ENCODE measurements at regions not wholly inside any gene's neighbourhood (a gene's known extent, or its start where the extent isn't known, plus 50 kb on each side); places are given as distances from the start of the nearest gene placed in this dataset.

DNA sequence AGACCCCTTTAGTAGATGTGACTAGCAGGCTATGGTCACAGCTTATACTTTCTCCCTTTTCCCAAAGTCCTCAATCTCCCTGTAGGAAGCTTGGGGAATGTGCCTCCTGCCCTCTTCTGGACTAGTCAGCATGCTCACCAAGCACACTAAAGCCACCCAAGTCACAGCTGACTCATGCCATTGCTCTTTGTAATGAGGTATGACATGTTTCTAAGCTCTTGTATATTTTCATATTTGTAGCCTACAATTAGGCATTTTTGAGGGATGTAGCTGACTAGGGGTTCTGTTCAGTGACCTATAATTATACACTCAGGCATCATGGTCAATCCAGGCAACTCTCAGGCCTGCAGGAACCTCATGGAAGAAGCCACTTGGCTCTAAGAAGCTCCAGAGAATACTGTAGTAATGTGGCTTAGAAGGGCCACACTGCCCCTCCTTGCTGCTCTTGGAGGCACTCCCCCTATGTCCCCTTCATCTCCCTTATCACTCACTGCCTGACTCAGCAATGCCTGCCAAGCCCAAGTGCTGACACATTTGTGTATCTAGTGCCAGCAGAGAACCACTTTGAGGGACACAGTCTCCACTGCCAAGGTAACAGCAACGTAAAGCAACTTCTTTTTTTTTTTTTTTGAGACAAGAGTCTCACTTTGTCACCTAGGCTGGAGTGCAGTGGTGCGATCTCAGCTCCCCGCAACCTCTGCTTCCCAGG lies 86.2 kb downstream of the RPL27A start (continued):
- TF ChIP-seq, protein P1, sequence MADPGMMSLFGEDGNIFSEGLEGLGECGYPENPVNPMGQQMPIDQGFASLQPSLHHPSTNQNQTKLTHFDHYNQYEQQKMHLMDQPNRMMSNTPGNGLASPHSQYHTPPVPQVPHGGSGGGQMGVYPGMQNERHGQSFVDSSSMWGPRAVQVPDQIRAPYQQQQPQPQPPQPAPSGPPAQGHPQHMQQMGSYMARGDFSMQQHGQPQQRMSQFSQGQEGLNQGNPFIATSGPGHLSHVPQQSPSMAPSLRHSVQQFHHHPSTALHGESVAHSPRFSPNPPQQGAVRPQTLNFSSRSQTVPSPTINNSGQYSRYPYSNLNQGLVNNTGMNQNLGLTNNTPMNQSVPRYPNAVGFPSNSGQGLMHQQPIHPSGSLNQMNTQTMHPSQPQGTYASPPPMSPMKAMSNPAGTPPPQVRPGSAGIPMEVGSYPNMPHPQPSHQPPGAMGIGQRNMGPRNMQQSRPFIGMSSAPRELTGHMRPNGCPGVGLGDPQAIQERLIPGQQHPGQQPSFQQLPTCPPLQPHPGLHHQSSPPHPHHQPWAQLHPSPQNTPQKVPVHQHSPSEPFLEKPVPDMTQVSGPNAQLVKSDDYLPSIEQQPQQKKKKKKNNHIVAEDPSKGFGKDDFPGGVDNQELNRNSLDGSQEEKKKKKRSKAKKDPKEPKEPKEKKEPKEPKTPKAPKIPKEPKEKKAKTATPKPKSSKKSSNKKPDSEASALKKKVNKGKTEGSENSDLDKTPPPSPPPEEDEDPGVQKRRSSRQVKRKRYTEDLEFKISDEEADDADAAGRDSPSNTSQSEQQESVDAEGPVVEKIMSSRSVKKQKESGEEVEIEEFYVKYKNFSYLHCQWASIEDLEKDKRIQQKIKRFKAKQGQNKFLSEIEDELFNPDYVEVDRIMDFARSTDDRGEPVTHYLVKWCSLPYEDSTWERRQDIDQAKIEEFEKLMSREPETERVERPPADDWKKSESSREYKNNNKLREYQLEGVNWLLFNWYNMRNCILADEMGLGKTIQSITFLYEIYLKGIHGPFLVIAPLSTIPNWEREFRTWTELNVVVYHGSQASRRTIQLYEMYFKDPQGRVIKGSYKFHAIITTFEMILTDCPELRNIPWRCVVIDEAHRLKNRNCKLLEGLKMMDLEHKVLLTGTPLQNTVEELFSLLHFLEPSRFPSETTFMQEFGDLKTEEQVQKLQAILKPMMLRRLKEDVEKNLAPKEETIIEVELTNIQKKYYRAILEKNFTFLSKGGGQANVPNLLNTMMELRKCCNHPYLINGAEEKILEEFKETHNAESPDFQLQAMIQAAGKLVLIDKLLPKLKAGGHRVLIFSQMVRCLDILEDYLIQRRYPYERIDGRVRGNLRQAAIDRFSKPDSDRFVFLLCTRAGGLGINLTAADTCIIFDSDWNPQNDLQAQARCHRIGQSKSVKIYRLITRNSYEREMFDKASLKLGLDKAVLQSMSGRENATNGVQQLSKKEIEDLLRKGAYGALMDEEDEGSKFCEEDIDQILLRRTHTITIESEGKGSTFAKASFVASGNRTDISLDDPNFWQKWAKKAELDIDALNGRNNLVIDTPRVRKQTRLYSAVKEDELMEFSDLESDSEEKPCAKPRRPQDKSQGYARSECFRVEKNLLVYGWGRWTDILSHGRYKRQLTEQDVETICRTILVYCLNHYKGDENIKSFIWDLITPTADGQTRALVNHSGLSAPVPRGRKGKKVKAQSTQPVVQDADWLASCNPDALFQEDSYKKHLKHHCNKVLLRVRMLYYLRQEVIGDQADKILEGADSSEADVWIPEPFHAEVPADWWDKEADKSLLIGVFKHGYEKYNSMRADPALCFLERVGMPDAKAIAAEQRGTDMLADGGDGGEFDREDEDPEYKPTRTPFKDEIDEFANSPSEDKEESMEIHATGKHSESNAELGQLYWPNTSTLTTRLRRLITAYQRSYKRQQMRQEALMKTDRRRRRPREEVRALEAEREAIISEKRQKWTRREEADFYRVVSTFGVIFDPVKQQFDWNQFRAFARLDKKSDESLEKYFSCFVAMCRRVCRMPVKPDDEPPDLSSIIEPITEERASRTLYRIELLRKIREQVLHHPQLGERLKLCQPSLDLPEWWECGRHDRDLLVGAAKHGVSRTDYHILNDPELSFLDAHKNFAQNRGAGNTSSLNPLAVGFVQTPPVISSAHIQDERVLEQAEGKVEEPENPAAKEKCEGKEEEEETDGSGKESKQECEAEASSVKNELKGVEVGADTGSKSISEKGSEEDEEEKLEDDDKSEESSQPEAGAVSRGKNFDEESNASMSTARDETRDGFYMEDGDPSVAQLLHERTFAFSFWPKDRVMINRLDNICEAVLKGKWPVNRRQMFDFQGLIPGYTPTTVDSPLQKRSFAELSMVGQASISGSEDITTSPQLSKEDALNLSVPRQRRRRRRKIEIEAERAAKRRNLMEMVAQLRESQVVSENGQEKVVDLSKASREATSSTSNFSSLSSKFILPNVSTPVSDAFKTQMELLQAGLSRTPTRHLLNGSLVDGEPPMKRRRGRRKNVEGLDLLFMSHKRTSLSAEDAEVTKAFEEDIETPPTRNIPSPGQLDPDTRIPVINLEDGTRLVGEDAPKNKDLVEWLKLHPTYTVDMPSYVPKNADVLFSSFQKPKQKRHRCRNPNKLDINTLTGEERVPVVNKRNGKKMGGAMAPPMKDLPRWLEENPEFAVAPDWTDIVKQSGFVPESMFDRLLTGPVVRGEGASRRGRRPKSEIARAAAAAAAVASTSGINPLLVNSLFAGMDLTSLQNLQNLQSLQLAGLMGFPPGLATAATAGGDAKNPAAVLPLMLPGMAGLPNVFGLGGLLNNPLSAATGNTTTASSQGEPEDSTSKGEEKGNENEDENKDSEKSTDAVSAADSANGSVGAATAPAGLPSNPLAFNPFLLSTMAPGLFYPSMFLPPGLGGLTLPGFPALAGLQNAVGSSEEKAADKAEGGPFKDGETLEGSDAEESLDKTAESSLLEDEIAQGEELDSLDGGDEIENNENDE (IDR thresholded peaks at IDR 0.05; ENCODE audit: low read depth, low read length), result no peak
- TF ChIP-seq, protein P2, sequence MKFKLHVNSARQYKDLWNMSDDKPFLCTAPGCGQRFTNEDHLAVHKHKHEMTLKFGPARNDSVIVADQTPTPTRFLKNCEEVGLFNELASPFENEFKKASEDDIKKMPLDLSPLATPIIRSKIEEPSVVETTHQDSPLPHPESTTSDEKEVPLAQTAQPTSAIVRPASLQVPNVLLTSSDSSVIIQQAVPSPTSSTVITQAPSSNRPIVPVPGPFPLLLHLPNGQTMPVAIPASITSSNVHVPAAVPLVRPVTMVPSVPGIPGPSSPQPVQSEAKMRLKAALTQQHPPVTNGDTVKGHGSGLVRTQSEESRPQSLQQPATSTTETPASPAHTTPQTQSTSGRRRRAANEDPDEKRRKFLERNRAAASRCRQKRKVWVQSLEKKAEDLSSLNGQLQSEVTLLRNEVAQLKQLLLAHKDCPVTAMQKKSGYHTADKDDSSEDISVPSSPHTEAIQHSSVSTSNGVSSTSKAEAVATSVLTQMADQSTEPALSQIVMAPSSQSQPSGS (CRISPR knock-in tag; IDR thresholded peaks at IDR 0.05), result no peak
- no peak for TF ChIP-seq GABPB1 (CRISPR knock-in tag; IDR thresholded peaks at IDR 0.05)
- no peak for TF ChIP-seq HIVEP1 (CRISPR knock-in tag; IDR thresholded peaks at IDR 0.05)
- no peak for TF ChIP-seq ZNF445 (CRISPR knock-in tag; IDR thresholded peaks at IDR 0.05; ENCODE audit: low read depth)
- TF ChIP-seq, protein P3, sequence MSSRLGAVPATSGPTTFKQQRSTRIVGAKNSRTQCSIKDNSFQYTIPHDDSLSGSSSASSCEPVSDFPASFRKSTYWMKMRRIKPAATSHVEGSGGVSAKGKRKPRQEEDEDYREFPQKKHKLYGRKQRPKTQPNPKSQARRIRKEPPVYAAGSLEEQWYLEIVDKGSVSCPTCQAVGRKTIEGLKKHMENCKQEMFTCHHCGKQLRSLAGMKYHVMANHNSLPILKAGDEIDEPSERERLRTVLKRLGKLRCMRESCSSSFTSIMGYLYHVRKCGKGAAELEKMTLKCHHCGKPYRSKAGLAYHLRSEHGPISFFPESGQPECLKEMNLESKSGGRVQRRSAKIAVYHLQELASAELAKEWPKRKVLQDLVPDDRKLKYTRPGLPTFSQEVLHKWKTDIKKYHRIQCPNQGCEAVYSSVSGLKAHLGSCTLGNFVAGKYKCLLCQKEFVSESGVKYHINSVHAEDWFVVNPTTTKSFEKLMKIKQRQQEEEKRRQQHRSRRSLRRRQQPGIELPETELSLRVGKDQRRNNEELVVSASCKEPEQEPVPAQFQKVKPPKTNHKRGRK (tag; IDR thresholded peaks at IDR 0.05), result no peak
- TF ChIP-seq ZNF778 (CRISPR knock-in tag; IDR thresholded peaks at IDR 0.05), result no peak
- TF ChIP-seq ZFP36 (IDR thresholded peaks at IDR 0.05; ENCODE audit: low read depth, low read length, partially characterized antibody), result peak; percentile 91

Measured in K562 (cell line).